HS-5 (cell line): ENCODE measurements at regions not wholly inside any gene's neighbourhood (a gene's known extent, or its start where the extent isn't known, plus 50 kb on each side); places are given as distances from the start of the nearest gene placed in this dataset.

Source experiments
- DNase-seq: peaks from one replicate; pipeline ENCODE4 v3.0.0-alpha.2; 2012; ENCODE audit warnings: low read depth

- DNase-seq: no peak
Observed at GRCh38 chr6:95243053-95243452, 334.3 kb upstream of the MANEA start.

GRCh38 chr6:95244751-95245150 is 332.6 kb upstream of the MANEA start:
- no peak for DNase-seq

GRCh38 chr6:95248499-95248898 is 328.8 kb upstream of the MANEA start:
- no peak for DNase-seq

GRCh38 chr6:95249175-95249574 is 328.2 kb upstream of the MANEA start:
- no peak for DNase-seq

- DNase-seq: no peak
Observed at GRCh38 chr6:95249661-95250060, 327.7 kb upstream of the MANEA start.

GRCh38 chr6:95263840-95264239 is 313.5 kb upstream of the MANEA start:
- no peak for DNase-seq

- no peak for DNase-seq
Observed at GRCh38 chr6:95266537-95267258, 310.6 kb upstream of the MANEA start.

- DNase-seq: no peak
Observed at GRCh38 chr6:95274686-95275235, 302.6 kb upstream of the MANEA start.

GRCh38 chr6:95279616-95280015 is 297.7 kb upstream of the MANEA start:
- no peak for DNase-seq

- DNase-seq: no peak
Observed at GRCh38 chr6:95280686-95281273, 296.6 kb upstream of the MANEA start.

GRCh38 chr6:95285881-95286280 is 291.5 kb upstream of the MANEA start:
- DNase-seq: no peak

GRCh38 chr6:95286874-95287273 is 290.5 kb upstream of the MANEA start:
- no peak for DNase-seq

- no peak for DNase-seq
Observed at GRCh38 chr6:95288251-95288650, 289.1 kb upstream of the MANEA start.

- DNase-seq: no peak
Observed at GRCh38 chr6:95292011-95292410, 285.3 kb upstream of the MANEA start.

- DNase-seq: no peak
Observed at GRCh38 chr6:95293257-95293656, 284.1 kb upstream of the MANEA start.

GRCh38 chr6:95294043-95294442 is 283.3 kb upstream of the MANEA start:
- DNase-seq: no peak

- DNase-seq: no peak
Observed at GRCh38 chr6:95309545-95309944, 267.8 kb upstream of the MANEA start.

- DNase-seq: no peak
Observed at GRCh38 chr6:95318137-95318536, 259.2 kb upstream of the MANEA start.

- peak; percentile 79 for DNase-seq
Observed at GRCh38 chr6:95321126-95321525, 256.2 kb upstream of the MANEA start.

- DNase-seq: peak; percentile 53
Observed at GRCh38 chr6:95325916-95326315, 251.4 kb upstream of the MANEA start.

GRCh38 chr6:95328231-95328630 is 249.1 kb upstream of the MANEA start:
- DNase-seq: no peak

GRCh38 chr6:95352064-95352795 is 225.1 kb upstream of the MANEA start:
- no peak for DNase-seq

- DNase-seq: no peak
Observed at GRCh38 chr6:95354551-95354950, 222.8 kb upstream of the MANEA start.
